OCI-LY3 (cell line): ENCODE measurements at regions not wholly inside any gene's neighbourhood (a gene's known extent, or its start where the extent isn't known, plus 50 kb on each side); places are given as distances from the start of the nearest gene placed in this dataset.
"Not testable (repeated sequence)": the region's sequence is repeated elsewhere in the genome, so short reads cannot be mapped to it uniquely, and the experiment has no call there.

Source experiments
- H2AFZ ChIP-seq: fragments of 200-600, 300-600 bp; shearing (Covaris generic); 2 replicates; pipeline ENCODE4 v1.6.0; 2014; ENCODE audit warnings: antibody characterized with exemption, low read depth, low read length
- H3K27ac ChIP-seq: fragments of 200-600, 300-600 bp; sonication (generic); 2 replicates; pipeline ENCODE4 v1.5.1; 2014; ENCODE audit warnings: mild to moderate bottlenecking, low read length, moderate library complexity, mixed read lengths
- H3K27me3 ChIP-seq: fragments of 200-600, 300-600 bp; sonication (generic); 2 replicates; pipeline ENCODE4 v1.6.1; 2014; ENCODE audit warnings: low read depth, low read length, mixed read lengths
- H3K36me3 ChIP-seq: fragments of 200-600, 300-600 bp; sonication (generic); replicated peaks from 2 replicates; pipeline ENCODE3; 2014; ENCODE audit warnings: low read depth, low read length, mixed read lengths
- H3K4me1 ChIP-seq: fragments of 300-600, 200-600 bp; sonication (generic); 2 replicates; pipeline ENCODE4 v1.6.1; 2014; ENCODE audit warnings: low read length, mixed read lengths
- H3K4me2 ChIP-seq: fragments of 200-600, 300-600 bp; sonication (generic); 2 replicates; pipeline ENCODE4 v1.6.1; 2014; ENCODE audit warnings: low read length, mixed read lengths
- H3K4me3 ChIP-seq: fragments of 300-600, 200-600 bp; sonication (generic); 2 replicates; pipeline ENCODE4 v1.5.1; 2014; ENCODE audit warnings: antibody characterized with exemption, mild to moderate bottlenecking, low read length, moderate library complexity
- H3K79me2 ChIP-seq: fragments of 300-600, 200-600 bp; shearing (Covaris generic); 2 replicates; pipeline ENCODE4 v1.6.1; 2014; ENCODE audit warnings: mild to moderate bottlenecking, low read length, mixed read lengths
- H3K9ac ChIP-seq: fragments of 300-600, 200-600 bp; shearing (Covaris generic); 2 replicates; pipeline ENCODE4 v1.6.0; 2014; ENCODE audit warnings: mild to moderate bottlenecking, low read length, moderate library complexity
- H3K9me3 ChIP-seq: fragments of 200-600, 300-600 bp; shearing (Covaris generic); 2 replicates; pipeline ENCODE4 v1.6.1; 2014; ENCODE audit warnings: low read length, mixed read lengths; ENCODE audit not compliant: insufficient read depth
- H4K20me1 ChIP-seq: fragments of 200-600, 300-600 bp; sonication (generic); 2 replicates; pipeline ENCODE4 v1.6.1; 2016; ENCODE audit warnings: low read length, mixed read lengths; ENCODE audit not compliant: insufficient read depth
- CTCF ChIP-seq: fragments of 200-600, 300-600 bp; sonication (generic); IDR thresholded peaks from 2 replicates; pipeline ENCODE4 v1.5.1; 2014; ENCODE audit warnings: antibody characterized with exemption, low read length, low read depth
- EZH2phosphoT487 ChIP-seq: fragments of 200-600 bp; shearing (Covaris generic); IDR thresholded peaks from 2 replicates; pipeline ENCODE4 v1.6.1; 2018; ENCODE audit warnings: antibody characterized with exemption, mixed run types, low read depth

- no peaks in the 10 kb centered on the region for H3K79me2 ChIP-seq
- no peak for TF ChIP-seq EZH2phosphoT487
- TF ChIP-seq CTCF: no peak
- H3K27ac ChIP-seq: no peak overlapping the region
Observed at GRCh38 chr6:74259981-74260380, 564.0 kb downstream of the CD109 start.

GRCh38 chr6:74256781-74257180 is 560.8 kb downstream of the CD109 start:
- no peaks in the 10 kb centered on the region for H3K79me2 ChIP-seq
- H2AFZ ChIP-seq: no peak overlapping the region
- no peak overlapping the region for H3K9ac ChIP-seq
- H3K9me3 ChIP-seq: no peaks in the 10 kb centered on the region
- no peaks in the 10 kb centered on the region for H3K36me3 ChIP-seq
- no peak overlapping the region for H3K4me2 ChIP-seq
- H3K4me1 ChIP-seq: no peaks in the 10 kb centered on the region
- no peak overlapping the region for H3K4me3 ChIP-seq
- H4K20me1 ChIP-seq: no peaks in the 10 kb centered on the region
- TF ChIP-seq EZH2phosphoT487: no peak
- TF ChIP-seq CTCF: no peak
- H3K27ac ChIP-seq: no peak overlapping the region
- H3K27me3 ChIP-seq: no peaks in the 10 kb centered on the region

More at GRCh38 chr6:74259981-74260380, 564.0 kb downstream of the CD109 start:
- H4K20me1 ChIP-seq: no peaks in the 10 kb centered on the region
- H3K4me1 ChIP-seq: no peaks in the 10 kb centered on the region
- H3K27me3 ChIP-seq: no peaks in the 10 kb centered on the region
- no peak overlapping the region for H3K9ac ChIP-seq
- no peak overlapping the region for H3K4me2 ChIP-seq
- H3K4me3 ChIP-seq: no peak overlapping the region
- H2AFZ ChIP-seq: no peak overlapping the region
- no peaks in the 10 kb centered on the region for H3K36me3 ChIP-seq
- no peaks in the 10 kb centered on the region for H3K9me3 ChIP-seq

- Histone ChIP-seq H3K36me3 (no peaks in the 10 kb centered on the region), H3K4me2 (no peak overlapping the region), H3K27me3 (no peaks in the 10 kb centered on the region), H3K79me2 (no peaks in the 10 kb centered on the region), H2AFZ (no peak overlapping the region), H3K9ac (no peak overlapping the region), H3K9me3 (no peaks in the 10 kb centered on the region), H4K20me1 (no peaks in the 10 kb centered on the region), H3K4me1 (no peaks in the 10 kb centered on the region), H3K4me3 (no peak overlapping the region), H3K27ac (no peak overlapping the region)
- TF ChIP-seq EZH2phosphoT487 (no peak), CTCF (no peak)
Observed at GRCh38 chr6:74256381-74256780, 560.4 kb downstream of the CD109 start.

GRCh38 chr6:74255007-74255406 is 559.0 kb downstream of the CD109 start:
- not testable (repeated sequence) for H3K9me3 ChIP-seq

GRCh38 chr6:74254147-74254546 is 558.1 kb downstream of the CD109 start:
- H2AFZ ChIP-seq, H3K4me1 ChIP-seq, H3K4me3 ChIP-seq, H3K27ac ChIP-seq, H3K9ac ChIP-seq, H4K20me1 ChIP-seq, H3K27me3 ChIP-seq, H3K79me2 ChIP-seq, H3K36me3 ChIP-seq, H3K9me3 ChIP-seq, H3K4me2 ChIP-seq: not testable (repeated sequence)

More at GRCh38 chr6:74255007-74255406, 559.0 kb downstream of the CD109 start:
- H3K4me3 ChIP-seq, H4K20me1 ChIP-seq, H3K4me1 ChIP-seq, H3K27ac ChIP-seq, H2AFZ ChIP-seq, H3K9ac ChIP-seq, H3K79me2 ChIP-seq, H3K27me3 ChIP-seq, H3K36me3 ChIP-seq, H3K4me2 ChIP-seq: not testable (repeated sequence)
